ENCODE measurements at regions not wholly inside any gene's neighbourhood (a gene's known extent, or its start where the extent isn't known, plus 50 kb on each side); places are given as distances from the start of the nearest gene placed in this dataset.
"Not testable (repeated sequence)": the region's sequence is repeated elsewhere in the genome, so short reads cannot be mapped to it uniquely, and the experiment has no call there.

- not testable (repeated sequence) for H3K9me3 ChIP-seq (ENCODE audit: control insufficient read depth in 2 of 2, insufficient read depth in 1 of 2, low read depth in 1 of 2, low read length in 1 of 2); H3K4me1 ChIP-seq (ENCODE audit: control insufficient read depth in 3 of 3, insufficient read depth in 2 of 3, low read depth in 1 of 3, low read length in 2 of 3); H3K4me3 ChIP-seq (ENCODE audit: low read depth in 1 of 3, low read length in 3 of 3); FAIRE-seq; H3K27ac ChIP-seq (ENCODE audit: low read depth in 1 of 3, low read length in 2 of 3); DNase-seq; H3K27me3 ChIP-seq (ENCODE audit: control insufficient read depth in 3 of 3, insufficient read depth in 3 of 3, low read length in 3 of 3); H3K36me3 ChIP-seq (ENCODE audit: control insufficient read depth in 3 of 3, insufficient read depth in 2 of 3, low read depth in 1 of 3, low read length in 3 of 3)
- WGBS, 3 donors: 89 to 96% (median 92%) methylated on average over 8 to 22 of the region's 23 CpGs
Observed at GRCh38 chr16:31975826-31976419, 102.3 kb downstream of the ZNF267 start.

GRCh38 chr16:31978463-31978862 lies 104.9 kb downstream of the ZNF267 start:
- H3K4me3 ChIP-seq (ENCODE audit: low read depth in 1 of 3, low read length in 3 of 3); H3K36me3 ChIP-seq (ENCODE audit: control insufficient read depth in 3 of 3, insufficient read depth in 2 of 3, low read depth in 1 of 3, low read length in 3 of 3); DNase-seq; FAIRE-seq; H3K9me3 ChIP-seq (ENCODE audit: control insufficient read depth in 2 of 2, insufficient read depth in 1 of 2, low read depth in 1 of 2, low read length in 1 of 2); H3K4me1 ChIP-seq (ENCODE audit: control insufficient read depth in 3 of 3, insufficient read depth in 2 of 3, low read depth in 1 of 3, low read length in 2 of 3); H3K27ac ChIP-seq (ENCODE audit: low read depth in 1 of 3, low read length in 2 of 3); H3K27me3 ChIP-seq (ENCODE audit: control insufficient read depth in 3 of 3, insufficient read depth in 3 of 3, low read length in 3 of 3): not testable (repeated sequence)
- WGBS, 3 donors: 76 to 91% (median 83%) methylated on average over 3 to 4 of the region's 8 CpGs

DNA sequence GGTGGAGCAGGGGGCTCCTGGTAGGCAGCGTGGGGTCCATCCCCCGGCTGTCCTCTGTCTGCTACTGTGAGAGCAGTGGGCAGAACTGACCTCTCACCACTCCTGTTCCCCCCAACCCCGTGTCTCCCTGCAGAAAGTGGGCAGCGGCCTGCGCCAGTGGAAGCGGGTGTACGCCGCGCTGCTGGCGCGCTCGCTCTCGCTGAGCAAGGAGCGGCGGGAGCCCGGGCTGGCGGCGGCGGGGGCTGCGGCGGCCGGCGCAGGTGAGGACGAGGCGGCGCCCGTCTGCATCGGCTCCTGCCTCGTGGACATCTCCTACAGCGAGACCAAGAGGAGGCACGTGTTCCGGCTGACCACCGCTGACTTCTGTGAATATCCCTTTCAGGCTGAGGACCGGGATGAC lies 108.1 kb downstream of the ZNF267 start:
- 92 to 95% (median 93%) methylated on average over 15 to 33 of the region's 34 CpGs for WGBS, 3 donors
- FAIRE-seq; H3K27ac ChIP-seq (ENCODE audit: low read depth in 1 of 3, low read length in 2 of 3); H3K36me3 ChIP-seq (ENCODE audit: control insufficient read depth in 3 of 3, insufficient read depth in 2 of 3, low read depth in 1 of 3, low read length in 3 of 3); H3K4me3 ChIP-seq (ENCODE audit: low read depth in 1 of 3, low read length in 3 of 3); H3K27me3 ChIP-seq (ENCODE audit: control insufficient read depth in 3 of 3, insufficient read depth in 3 of 3, low read length in 3 of 3); H3K9me3 ChIP-seq (ENCODE audit: control insufficient read depth in 2 of 2, insufficient read depth in 1 of 2, low read depth in 1 of 2, low read length in 1 of 2); DNase-seq; H3K4me1 ChIP-seq (ENCODE audit: control insufficient read depth in 3 of 3, insufficient read depth in 2 of 3, low read depth in 1 of 3, low read length in 2 of 3): not testable (repeated sequence)

GRCh38 chr16:31982986-31983385 lies 109.4 kb downstream of the ZNF267 start:
- H3K27ac ChIP-seq (ENCODE audit: low read depth in 1 of 3, low read length in 2 of 3); DNase-seq; H3K36me3 ChIP-seq (ENCODE audit: control insufficient read depth in 3 of 3, insufficient read depth in 2 of 3, low read depth in 1 of 3, low read length in 3 of 3); H3K9me3 ChIP-seq (ENCODE audit: control insufficient read depth in 2 of 2, insufficient read depth in 1 of 2, low read depth in 1 of 2, low read length in 1 of 2); H3K4me1 ChIP-seq (ENCODE audit: control insufficient read depth in 3 of 3, insufficient read depth in 2 of 3, low read depth in 1 of 3, low read length in 2 of 3); FAIRE-seq; H3K4me3 ChIP-seq (ENCODE audit: low read depth in 1 of 3, low read length in 3 of 3); H3K27me3 ChIP-seq (ENCODE audit: control insufficient read depth in 3 of 3, insufficient read depth in 3 of 3, low read length in 3 of 3): not testable (repeated sequence)
- WGBS, 3 donors: 82 to 91% (median 87%) methylated on average over 8 of the region's 8 CpGs

DNA sequence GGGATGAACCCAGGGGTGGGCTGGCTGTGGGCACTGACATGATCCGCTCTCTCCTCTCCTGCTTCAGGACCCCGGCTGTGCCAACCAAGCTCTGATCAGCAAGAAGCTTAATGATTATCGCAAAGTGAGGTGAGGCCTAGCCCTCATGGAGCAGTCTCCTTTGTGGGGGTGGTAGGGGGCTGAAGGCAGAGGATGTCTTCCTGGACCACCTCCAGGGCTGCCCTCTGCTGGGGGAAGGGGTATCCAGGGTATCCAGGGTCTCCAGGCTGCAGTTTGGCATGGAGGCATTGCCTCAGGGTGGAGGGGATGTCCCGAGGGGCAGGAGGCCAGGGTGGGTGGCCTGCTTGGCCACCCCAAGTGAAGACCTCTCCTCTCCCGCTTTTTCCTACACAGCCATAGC lies 110.1 kb downstream of the ZNF267 start:
- H3K4me3 ChIP-seq (ENCODE audit: low read depth in 1 of 3, low read length in 3 of 3); H3K27me3 ChIP-seq (ENCODE audit: control insufficient read depth in 3 of 3, insufficient read depth in 3 of 3, low read length in 3 of 3); FAIRE-seq; H3K36me3 ChIP-seq (ENCODE audit: control insufficient read depth in 3 of 3, insufficient read depth in 2 of 3, low read depth in 1 of 3, low read length in 3 of 3); H3K9me3 ChIP-seq (ENCODE audit: control insufficient read depth in 2 of 2, insufficient read depth in 1 of 2, low read depth in 1 of 2, low read length in 1 of 2); H3K4me1 ChIP-seq (ENCODE audit: control insufficient read depth in 3 of 3, insufficient read depth in 2 of 3, low read depth in 1 of 3, low read length in 2 of 3); DNase-seq; H3K27ac ChIP-seq (ENCODE audit: low read depth in 1 of 3, low read length in 2 of 3): not testable (repeated sequence)
- 75 to 92% (median 86%) methylated on average over 1 to 2 of the region's 5 CpGs for WGBS, 3 donors

GRCh38 chr16:31986895-31987294 lies 113.3 kb downstream of the ZNF267 start:
- WGBS, 3 donors: 74 to 90% (median 76%) methylated on average over 4 to 6 of the region's 6 CpGs
- not testable (repeated sequence) for H3K9me3 ChIP-seq (ENCODE audit: control insufficient read depth in 2 of 2, insufficient read depth in 1 of 2, low read depth in 1 of 2, low read length in 1 of 2); H3K4me1 ChIP-seq (ENCODE audit: control insufficient read depth in 3 of 3, insufficient read depth in 2 of 3, low read depth in 1 of 3, low read length in 2 of 3); H3K27me3 ChIP-seq (ENCODE audit: control insufficient read depth in 3 of 3, insufficient read depth in 3 of 3, low read length in 3 of 3); H3K36me3 ChIP-seq (ENCODE audit: control insufficient read depth in 3 of 3, insufficient read depth in 2 of 3, low read depth in 1 of 3, low read length in 3 of 3); H3K27ac ChIP-seq (ENCODE audit: low read depth in 1 of 3, low read length in 2 of 3); FAIRE-seq; DNase-seq; H3K4me3 ChIP-seq (ENCODE audit: low read depth in 1 of 3, low read length in 3 of 3)

- not testable (repeated sequence) for H3K36me3 ChIP-seq (ENCODE audit: control insufficient read depth in 3 of 3, insufficient read depth in 2 of 3, low read depth in 1 of 3, low read length in 3 of 3); H3K4me1 ChIP-seq (ENCODE audit: control insufficient read depth in 3 of 3, insufficient read depth in 2 of 3, low read depth in 1 of 3, low read length in 2 of 3); H3K9me3 ChIP-seq (ENCODE audit: control insufficient read depth in 2 of 2, insufficient read depth in 1 of 2, low read depth in 1 of 2, low read length in 1 of 2); H3K27me3 ChIP-seq (ENCODE audit: control insufficient read depth in 3 of 3, insufficient read depth in 3 of 3, low read length in 3 of 3); DNase-seq; FAIRE-seq; H3K27ac ChIP-seq (ENCODE audit: low read depth in 1 of 3, low read length in 2 of 3); H3K4me3 ChIP-seq (ENCODE audit: low read depth in 1 of 3, low read length in 3 of 3)
- 0 to 17% (median 15%) methylated on average over 4 to 8 of the region's 23 CpGs for WGBS, 3 donors
Observed at GRCh38 chr16:31988595-31989581, 115.3 kb downstream of the ZNF267 start.

DNA sequence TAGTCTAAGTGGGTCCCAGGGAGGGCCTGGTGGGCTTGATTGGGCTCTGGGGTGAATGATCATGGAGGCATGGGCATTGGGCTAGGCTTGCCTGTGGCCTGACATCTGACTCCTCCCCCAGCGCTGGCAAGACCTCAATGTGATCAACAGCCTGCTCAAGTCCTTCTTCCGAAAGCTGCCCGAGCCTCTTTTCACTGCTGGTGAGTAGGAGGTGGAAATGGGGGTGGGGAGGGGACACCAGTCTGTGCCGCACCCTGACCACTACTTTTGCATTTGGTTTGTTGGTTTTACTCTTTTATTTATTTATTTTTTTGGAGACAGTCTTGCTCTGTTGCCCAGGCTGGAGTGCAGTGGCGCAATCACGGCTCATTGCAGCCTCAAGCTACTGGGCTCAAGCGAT lies 116.7 kb downstream of the ZNF267 start:
- whole genome bisulfite sequencing, 3 donors: 79 to 89% (median 79%) methylated on average over 5 of the region's 7 CpGs
- FAIRE-seq; H3K4me3 ChIP-seq (ENCODE audit: low read depth in 1 of 3, low read length in 3 of 3); DNase-seq; H3K4me1 ChIP-seq (ENCODE audit: control insufficient read depth in 3 of 3, insufficient read depth in 2 of 3, low read depth in 1 of 3, low read length in 2 of 3); H3K27ac ChIP-seq (ENCODE audit: low read depth in 1 of 3, low read length in 2 of 3); H3K9me3 ChIP-seq (ENCODE audit: control insufficient read depth in 2 of 2, insufficient read depth in 1 of 2, low read depth in 1 of 2, low read length in 1 of 2); H3K36me3 ChIP-seq (ENCODE audit: control insufficient read depth in 3 of 3, insufficient read depth in 2 of 3, low read depth in 1 of 3, low read length in 3 of 3); H3K27me3 ChIP-seq (ENCODE audit: control insufficient read depth in 3 of 3, insufficient read depth in 3 of 3, low read length in 3 of 3): not testable (repeated sequence)

All from small intestine (tissue), 7 donors.